ENCODE measurements at regions not wholly inside any gene's neighbourhood (a gene's known extent, or its start where the extent isn't known, plus 50 kb on each side); places are given as distances from the start of the nearest gene placed in this dataset.

GRCh38 chr11:90414221-90414620 is 191.4 kb upstream of the CHORDC1 start:
- no peak overlapping the region for H3K4me2 ChIP-seq (replicated peaks; ENCODE audit: low read depth, low read length, poor library complexity, severe bottlenecking)
- no peaks in the 10 kb centered on the region for H3K4me1 ChIP-seq (ENCODE audit: control insufficient read depth in 2 of 2, insufficient read depth in 2 of 2, low read length in 2 of 2)
- H3K9me3 ChIP-seq (ENCODE audit: control extremely low read depth in 1 of 3, control insufficient read depth in 2 of 3, insufficient read depth in 1 of 3, low read length in 2 of 3), result no peaks in the 10 kb centered on the region
- WGBS (ENCODE audit: insufficient coverage), result no CpG with 5 or more reads among the region's 2 CpGs
- H4K20me1 ChIP-seq (ENCODE audit: control insufficient read depth, insufficient read depth, low read length, poor library complexity, severe bottlenecking), result no peaks in the 10 kb centered on the region
- ChIA-PET POLR2A (no interaction called here), CTCF (no interaction called here)
- no peak overlapping the region for H3K4me3 Mint-ChIP-seq
- H3K27me3 ChIP-seq (replicated peaks in 1 of 4; ENCODE audit: control extremely low read depth in 1 of 4, control insufficient read depth in 3 of 4, insufficient read depth in 4 of 4, low read length in 3 of 4), result no peaks in the 10 kb centered on the region
- no peak overlapping the region for H3K27ac Mint-ChIP-seq
- H3K4me1 Mint-ChIP-seq, result no peaks in the 10 kb centered on the region
- TF ChIP-seq EZH2 (IDR thresholded peaks at IDR 0.05; ENCODE audit: borderline replicate concordance, insufficient read depth, low read depth, low read length, poor library complexity, severe bottlenecking), result no peak
- TF ChIP-seq CTCF (IDR thresholded peaks at IDR 0.05), result no peak
- no peaks in the 10 kb centered on the region for H3K9me3 Mint-ChIP-seq (ENCODE audit: insufficient read depth)
- ATAC-seq (ENCODE audit: low read depth) (no peak), DNase-seq (no peak)
- H2AFZ ChIP-seq (ENCODE audit: insufficient read depth, low read depth, low read length, poor library complexity, severe bottlenecking), result no peak overlapping the region
- H3K4me3 ChIP-seq (ENCODE audit: control extremely low read depth in 1 of 5, extremely low read depth in 1 of 5, insufficient read depth in 1 of 5, low read depth in 2 of 5, low read length in 4 of 5), result no peak overlapping the region
- H3K27me3 Mint-ChIP-seq, result no peaks in the 10 kb centered on the region
- no peaks in the 10 kb centered on the region for H3K79me2 ChIP-seq (ENCODE audit: control insufficient read depth, insufficient read depth, low read length)
- H3K9ac ChIP-seq (ENCODE audit: low read length), result no peak overlapping the region
- no peaks in the 10 kb centered on the region for H3K36me3 ChIP-seq (replicated peaks in 1 of 2; ENCODE audit: control extremely low read depth in 1 of 2, control insufficient read depth in 1 of 2, extremely low read depth in 1 of 2, insufficient read depth in 2 of 2, low read length in 1 of 2)
- no peak overlapping the region for H3K27ac ChIP-seq (ENCODE audit: low read length in 2 of 2)
- intact Hi-C loops (cut with micrococcal nuclease), result no loop called here

GRCh38 chr11:90407350-90407749 is 184.5 kb upstream of the CHORDC1 start:
- no peaks in the 10 kb centered on the region for H3K9me3 Mint-ChIP-seq (ENCODE audit: insufficient read depth)
- H3K27ac ChIP-seq (ENCODE audit: low read length in 2 of 2), result no peak overlapping the region
- no peak overlapping the region for H3K27ac Mint-ChIP-seq
- no peaks in the 10 kb centered on the region for H3K36me3 ChIP-seq (replicated peaks in 1 of 2; ENCODE audit: control extremely low read depth in 1 of 2, control insufficient read depth in 1 of 2, extremely low read depth in 1 of 2, insufficient read depth in 2 of 2, low read length in 1 of 2)
- no peaks in the 10 kb centered on the region for H3K27me3 Mint-ChIP-seq
- ATAC-seq (ENCODE audit: low read depth) (no peak), DNase-seq (no peak)
- no peaks in the 10 kb centered on the region for H3K4me1 Mint-ChIP-seq
- no peaks in the 10 kb centered on the region for H3K27me3 ChIP-seq (replicated peaks in 1 of 4; ENCODE audit: control extremely low read depth in 1 of 4, control insufficient read depth in 3 of 4, insufficient read depth in 4 of 4, low read length in 3 of 4)
- H4K20me1 ChIP-seq (ENCODE audit: control insufficient read depth, insufficient read depth, low read length, poor library complexity, severe bottlenecking), result no peaks in the 10 kb centered on the region
- H3K4me2 ChIP-seq (replicated peaks; ENCODE audit: low read depth, low read length, poor library complexity, severe bottlenecking), result no peak overlapping the region
- CTCF ChIA-PET, result no interaction called here
- TF ChIP-seq EZH2 (IDR thresholded peaks at IDR 0.05; ENCODE audit: borderline replicate concordance, insufficient read depth, low read depth, low read length, poor library complexity, severe bottlenecking), result no peak
- H3K9ac ChIP-seq (ENCODE audit: low read length), result no peak overlapping the region
- no peak overlapping the region for H3K4me3 ChIP-seq (ENCODE audit: control extremely low read depth in 1 of 5, extremely low read depth in 1 of 5, insufficient read depth in 1 of 5, low read depth in 2 of 5, low read length in 4 of 5)
- H2AFZ ChIP-seq (ENCODE audit: insufficient read depth, low read depth, low read length, poor library complexity, severe bottlenecking), result no peak overlapping the region
- no peak overlapping the region for H3K4me3 Mint-ChIP-seq
- intact Hi-C loops (cut with micrococcal nuclease), result no loop called here
- POLR2A ChIA-PET, result no interaction called here
- peaks cover 0 to 1% (median 0%) of the 10 kb centered on the region in 3 donors for H3K9me3 ChIP-seq (ENCODE audit: control extremely low read depth in 1 of 3, control insufficient read depth in 2 of 3, insufficient read depth in 1 of 3, low read length in 2 of 3)
- no peaks in the 10 kb centered on the region for H3K4me1 ChIP-seq (ENCODE audit: control insufficient read depth in 2 of 2, insufficient read depth in 2 of 2, low read length in 2 of 2)
- H3K79me2 ChIP-seq (ENCODE audit: control insufficient read depth, insufficient read depth, low read length), result no peaks in the 10 kb centered on the region
